Bronchial epithelial cell (primary cell): ENCODE measurements at regions not wholly inside any gene's neighbourhood (a gene's known extent, or its start where the extent isn't known, plus 50 kb on each side); places are given as distances from the start of the nearest gene placed in this dataset.

Experiments used
- DNase-seq: peaks from one replicate; pipeline ENCODE4 v3.0.0-alpha.2; 2010; ENCODE audit warnings: low read depth
- FAIRE-seq: peaks from 2 replicates; lab custom pipeline; 2011; peaks lifted over from hg19 to GRCh38; lab: Jason Lieb, UNC
- H3K27me3 ChIP-seq: 2 replicates; pipeline ENCODE4 v1.5.1; 2011; ENCODE audit warnings: low read length; ENCODE audit not compliant: control insufficient read depth, insufficient read depth
- H3K36me3 ChIP-seq: 2 replicates; pipeline ENCODE4 v1.5.1; 2011; ENCODE audit warnings: low read length; ENCODE audit not compliant: control insufficient read depth, insufficient read depth
- H3K4me3 ChIP-seq: 2 replicates; pipeline ENCODE4 v1.5.1; 2011; ENCODE audit warnings: mild to moderate bottlenecking, low read depth, low read length, control low read depth
- CTCF ChIP-seq: IDR thresholded peaks from 2 replicates; pipeline ENCODE4 v1.5.1; 2011; ENCODE audit warnings: mild to moderate bottlenecking, moderate library complexity, low read length, control low read depth, inconsistent platforms; ENCODE audit not compliant: insufficient read depth, severe bottlenecking

DNA sequence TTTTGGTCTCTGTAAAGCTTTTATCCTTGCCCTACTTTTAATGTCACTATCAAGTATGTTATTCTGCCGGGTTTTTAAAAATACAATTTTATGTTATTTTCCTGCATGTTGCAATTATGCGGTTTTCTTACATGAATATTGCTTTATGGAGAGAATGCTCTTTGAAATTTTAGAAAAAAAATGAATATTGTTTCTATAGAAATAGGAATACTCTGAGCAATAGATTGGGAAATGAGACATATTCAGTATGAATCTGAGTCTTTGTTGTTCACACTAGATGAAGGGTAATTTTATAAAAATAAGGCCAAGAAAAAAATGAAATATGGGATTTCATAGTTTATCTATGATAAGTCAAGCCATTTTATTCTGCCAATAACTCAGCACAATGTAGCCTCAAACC, 142.2 kb upstream of the DTNA start:
- Histone ChIP-seq H3K36me3 (no peaks in the 10 kb centered on the region), H3K4me3 (no peak overlapping the region), H3K27me3 (no peaks in the 10 kb centered on the region)
- no peak for DNase-seq
- FAIRE-seq, result no peak
- TF ChIP-seq CTCF, result no peak

GRCh38 chr18:34576622-34577021, 133.5 kb upstream of the DTNA start:
- Histone ChIP-seq H3K36me3 (no peaks in the 10 kb centered on the region), H3K4me3 (no peak overlapping the region), H3K27me3 (no peaks in the 10 kb centered on the region)
- TF ChIP-seq CTCF, result no peak
- DNase-seq, result no peak
- FAIRE-seq, result no peak

DNA sequence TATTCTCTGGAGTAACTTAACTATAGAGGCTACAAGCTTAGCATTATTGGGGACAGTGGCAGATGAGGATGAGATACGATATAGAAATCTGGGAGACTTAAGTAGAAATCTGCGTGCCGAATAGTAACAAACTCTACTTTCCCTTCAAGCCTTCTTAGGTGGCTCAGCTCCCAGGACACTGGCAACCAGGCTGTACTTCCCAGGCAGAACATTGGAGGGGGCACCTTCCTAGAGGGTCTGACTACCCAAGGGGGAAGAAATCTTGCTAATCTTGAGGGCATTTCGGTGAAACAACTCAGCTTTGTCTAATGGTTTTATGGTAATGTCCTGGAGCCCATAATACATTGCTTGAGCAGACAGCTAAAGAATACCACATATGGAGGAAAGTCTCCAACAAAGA, 126.2 kb upstream of the DTNA start:
- FAIRE-seq (no peak), DNase-seq (no peak)
- Histone ChIP-seq H3K4me3 (no peak overlapping the region), H3K36me3 (no peaks in the 10 kb centered on the region), H3K27me3 (no peaks in the 10 kb centered on the region)
- no peak for TF ChIP-seq CTCF

DNA sequence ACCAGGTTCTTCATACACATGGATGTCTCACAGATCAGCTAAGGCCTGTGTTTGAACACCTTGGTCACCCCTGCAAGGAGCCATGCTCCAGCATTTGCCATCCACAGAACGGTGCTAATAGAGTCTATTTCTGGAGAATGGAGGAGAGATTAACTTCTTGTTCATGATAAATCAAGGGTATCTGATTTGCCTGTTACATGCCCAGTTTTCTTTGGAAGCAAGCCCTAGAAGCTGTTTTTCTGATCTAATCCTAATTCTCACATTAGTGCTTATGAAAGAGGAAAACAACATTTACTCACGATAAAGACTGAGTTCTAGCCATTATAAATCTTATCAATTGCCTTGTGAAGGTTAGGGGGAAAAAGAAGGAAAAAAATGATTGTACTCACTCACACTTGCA, 119.6 kb upstream of the DTNA start:
- no peak for TF ChIP-seq CTCF
- FAIRE-seq (no peak), DNase-seq (no peak)
- H3K36me3 ChIP-seq, result no peaks in the 10 kb centered on the region
- no peaks in the 10 kb centered on the region for H3K27me3 ChIP-seq
- no peak overlapping the region for H3K4me3 ChIP-seq

GRCh38 chr18:34591920-34592444, 118.1 kb upstream of the DTNA start:
- no peak for TF ChIP-seq CTCF
- FAIRE-seq (no peak), DNase-seq (no peak)
- no peak overlapping the region for H3K4me3 ChIP-seq
- H3K27me3 ChIP-seq, result no peaks in the 10 kb centered on the region
- H3K36me3 ChIP-seq, result no peaks in the 10 kb centered on the region

DNA sequence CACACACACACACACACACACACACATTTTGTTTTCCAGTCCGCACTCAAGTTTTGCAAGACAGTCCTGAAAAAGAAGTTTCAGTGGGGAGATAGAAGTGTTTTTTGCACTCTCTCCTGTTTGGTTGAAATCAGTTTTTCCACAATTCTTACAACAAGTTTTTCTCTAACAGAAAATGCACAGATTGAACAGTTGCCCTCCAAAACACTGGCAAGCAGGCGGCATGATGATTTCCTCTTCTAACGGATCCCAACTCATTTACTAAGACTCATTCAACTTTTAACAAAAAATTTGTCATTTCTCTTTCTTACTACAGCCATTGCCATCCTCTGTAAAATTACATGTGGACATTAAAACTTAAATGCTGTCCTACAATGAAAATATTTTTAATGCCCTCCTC, 117.6 kb upstream of the DTNA start:
- TF ChIP-seq CTCF, result no peak
- no peaks in the 10 kb centered on the region for H3K36me3 ChIP-seq
- no peak for FAIRE-seq
- H3K27me3 ChIP-seq, result no peaks in the 10 kb centered on the region
- no peak for DNase-seq
- H3K4me3 ChIP-seq, result no peak overlapping the region
